Islet precursor cell (in vitro differentiated cells): ENCODE measurements at regions not wholly inside any gene's neighbourhood (a gene's known extent, or its start where the extent isn't known, plus 50 kb on each side); places are given as distances from the start of the nearest gene placed in this dataset.
A peak's percentile ranks its signal among the peaks of the same experiment; 100 is the strongest.
"Not testable (repeated sequence)": the region's sequence is repeated elsewhere in the genome, so short reads cannot be mapped to it uniquely, and the experiment has no call there.

Source experiments
- DNase-seq: peaks from one replicate; pipeline ENCODE4 v3.0.0-alpha.2; 2018

GRCh38 chr2:75432761-75433361 lies 127.9 kb downstream of the EVA1A start:
- DNase-seq = peak; percentile 79

DNA sequence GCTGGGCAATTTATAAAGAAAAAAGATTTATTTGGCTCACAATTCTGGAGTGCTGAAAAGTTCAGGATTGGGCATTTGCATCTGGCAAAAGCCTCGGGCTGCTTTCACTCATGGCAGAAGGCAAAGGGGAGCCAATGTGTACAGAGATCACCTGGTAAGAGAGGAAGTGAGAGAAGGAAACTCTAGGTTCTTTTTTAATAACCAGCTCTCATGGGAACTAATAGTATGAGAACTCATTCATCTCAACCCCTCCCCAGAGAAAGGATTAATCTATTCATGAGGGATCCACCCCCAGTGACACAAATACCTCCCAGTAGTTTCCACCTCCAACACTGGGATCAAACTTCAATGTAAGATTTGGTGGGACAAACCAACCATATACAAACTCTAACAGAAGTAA lies 129.0 kb downstream of the EVA1A start:
- DNase-seq = no peak

- no peak for DNase-seq
Observed at GRCh38 chr2:75431276-75431675, 129.5 kb downstream of the EVA1A start.

DNA sequence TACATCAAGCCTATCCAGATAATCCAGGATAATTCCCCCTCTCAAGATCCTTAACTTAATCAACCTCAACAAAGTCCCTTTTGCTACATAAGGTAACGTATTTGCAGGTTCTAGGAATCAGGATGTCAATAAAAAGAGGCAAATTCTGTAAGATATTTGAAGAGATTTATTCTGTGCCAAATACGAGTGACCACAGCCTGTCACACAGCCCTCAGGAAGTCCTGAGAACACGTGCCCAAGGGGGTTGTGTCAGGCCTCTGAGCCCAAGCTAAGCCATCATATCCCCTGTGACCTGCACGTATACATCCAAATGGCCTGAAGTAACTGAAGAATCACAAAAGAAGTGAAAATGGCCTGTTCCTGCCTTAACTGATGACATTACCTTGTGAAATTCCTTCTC lies 130.3 kb downstream of the EVA1A start:
- not testable (repeated sequence) for DNase-seq

DNA sequence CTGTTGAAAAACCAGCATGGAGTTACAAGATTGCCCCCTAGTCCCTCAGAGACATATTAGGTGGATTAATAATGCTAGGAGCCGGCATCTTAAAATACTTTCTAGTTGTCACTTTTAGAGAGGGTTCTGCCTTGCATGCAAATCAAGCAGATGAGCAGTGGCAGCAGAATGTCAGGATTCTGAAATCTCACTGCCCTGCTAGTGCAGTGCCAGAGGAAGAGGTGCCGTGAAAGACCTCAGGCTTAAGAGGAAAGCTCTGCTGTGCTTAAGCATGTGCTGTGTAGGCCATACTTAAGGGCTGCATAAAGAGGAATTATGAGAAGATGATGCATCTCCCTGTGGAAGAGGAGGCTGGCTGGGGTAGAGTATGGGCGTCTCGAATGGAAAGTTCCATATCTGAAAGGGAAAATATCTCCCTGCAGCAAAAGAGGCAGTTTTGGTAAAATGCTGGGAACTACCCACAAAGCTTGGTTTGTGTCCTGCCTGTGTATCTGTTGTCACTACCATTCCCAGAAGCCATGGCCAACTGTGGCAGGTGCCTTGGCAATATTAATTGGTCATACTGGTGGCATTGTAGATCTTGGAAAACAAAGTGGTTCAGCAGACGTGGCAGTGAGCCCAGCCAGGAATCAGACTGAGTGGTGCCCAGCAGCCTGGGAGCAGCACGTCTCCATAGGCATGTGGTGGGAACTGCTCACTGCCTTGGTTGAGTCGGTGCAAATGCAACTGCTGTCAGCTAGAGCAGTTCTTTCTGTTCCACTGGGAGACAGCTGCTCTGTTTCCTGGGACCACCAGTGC lies 131.9 kb downstream of the EVA1A start:
- no peak for DNase-seq

DNA sequence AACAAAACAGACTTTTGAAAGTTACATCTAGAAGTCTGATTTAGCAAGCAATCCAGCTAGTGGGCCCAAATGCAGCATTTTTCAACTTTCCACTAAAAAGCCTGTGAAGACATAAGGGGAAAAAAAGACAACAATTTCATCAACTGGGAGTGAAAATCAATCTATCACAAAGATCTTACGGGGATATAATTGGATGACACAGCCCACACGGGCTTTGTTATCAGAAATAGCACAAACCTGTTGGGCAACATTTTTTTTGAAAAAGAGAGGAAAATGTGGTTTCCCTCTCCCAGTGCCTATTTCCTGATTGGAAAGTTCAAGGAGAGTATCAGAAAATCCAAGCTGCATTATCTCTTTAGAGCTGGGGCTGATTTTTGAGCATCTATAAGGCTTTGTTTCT lies 132.7 kb downstream of the EVA1A start:
- no peak for DNase-seq

DNA sequence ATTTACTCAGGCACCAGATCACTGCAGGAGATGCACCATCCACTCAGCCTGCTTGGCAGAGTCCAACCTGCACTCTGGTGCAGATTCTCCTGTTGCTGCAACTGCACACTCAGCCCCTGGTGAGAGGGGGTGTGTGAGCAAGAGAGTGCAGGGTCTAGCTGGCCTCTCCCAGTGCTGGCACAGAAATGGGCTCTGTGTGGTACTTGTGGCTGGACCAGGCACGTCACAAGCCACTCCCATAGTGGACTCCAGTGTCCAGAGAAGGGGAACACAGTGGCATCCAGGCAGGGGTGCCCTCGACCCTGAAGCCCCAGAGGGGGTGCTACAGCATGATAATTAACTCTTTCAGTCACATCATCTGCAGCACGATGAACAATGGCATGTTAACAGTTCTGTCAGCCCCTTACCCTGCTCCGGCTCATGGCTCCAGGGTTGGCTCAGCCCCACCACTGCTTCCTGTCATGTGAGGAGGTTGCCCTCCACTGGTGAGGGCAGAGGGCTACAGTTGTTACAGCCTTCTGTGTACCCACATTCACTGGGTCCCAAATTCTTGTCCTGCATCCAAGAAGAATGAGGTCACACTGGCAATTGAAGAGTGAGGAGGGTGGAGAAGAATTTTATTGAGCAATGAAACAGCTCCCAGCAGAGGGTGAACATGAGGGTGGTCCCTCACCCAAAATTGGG lies 135.7 kb downstream of the EVA1A start:
- peak; percentile 70 for DNase-seq

- no peak for DNase-seq
Observed at GRCh38 chr2:75421986-75422385, 138.8 kb downstream of the EVA1A start.

DNA sequence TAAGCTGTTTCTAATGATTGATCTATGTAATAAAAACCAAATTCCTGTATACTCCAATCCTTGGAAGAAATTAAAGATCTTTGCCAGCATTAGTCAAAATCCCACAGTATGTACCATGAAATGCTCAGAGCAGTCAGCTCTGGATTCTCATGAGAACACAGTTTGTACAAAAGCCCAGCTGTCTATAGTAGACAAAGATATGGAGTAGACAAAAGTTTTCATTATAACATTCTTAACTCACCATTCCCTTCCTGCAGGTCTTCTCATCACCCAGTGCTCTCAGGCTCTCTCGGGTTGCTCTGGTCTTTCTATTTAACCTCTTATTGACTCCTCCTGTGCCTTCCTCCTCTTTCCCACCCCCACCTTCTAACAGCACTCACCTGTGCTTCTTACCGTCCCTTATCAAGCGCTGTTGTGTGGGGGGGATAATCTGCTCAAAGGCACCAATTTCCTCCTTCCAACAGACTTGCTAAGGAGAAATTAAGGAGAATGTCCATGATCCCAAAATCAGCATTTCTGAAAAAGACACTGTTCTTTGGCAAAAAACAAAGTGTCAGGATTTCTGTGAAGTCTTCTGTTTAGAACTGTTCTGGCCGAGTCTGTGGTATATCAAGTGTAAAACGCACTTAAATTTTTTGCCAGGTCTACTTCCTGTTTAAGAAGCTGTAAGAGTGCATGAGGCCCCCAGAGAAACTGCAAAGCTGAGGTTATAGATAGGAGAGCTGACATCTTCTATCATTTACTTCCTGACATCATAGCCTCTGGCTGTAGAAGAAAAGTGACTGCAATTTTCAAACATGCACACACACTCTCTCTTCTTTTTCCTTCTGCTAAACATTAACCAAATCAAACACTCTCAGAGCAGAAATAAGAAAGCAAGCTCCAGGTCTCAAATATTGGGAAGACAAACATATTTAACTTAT lies 144.1 kb downstream of the EVA1A start:
- no peak for DNase-seq

GRCh38 chr2:75415731-75416130 lies 145.0 kb downstream of the EVA1A start:
- no peak for DNase-seq

GRCh38 chr2:75415111-75415626 lies 145.6 kb downstream of the EVA1A start:
- DNase-seq = no peak

- no peak for DNase-seq
Observed at GRCh38 chr2:75411574-75411973, 149.2 kb downstream of the EVA1A start.

DNA sequence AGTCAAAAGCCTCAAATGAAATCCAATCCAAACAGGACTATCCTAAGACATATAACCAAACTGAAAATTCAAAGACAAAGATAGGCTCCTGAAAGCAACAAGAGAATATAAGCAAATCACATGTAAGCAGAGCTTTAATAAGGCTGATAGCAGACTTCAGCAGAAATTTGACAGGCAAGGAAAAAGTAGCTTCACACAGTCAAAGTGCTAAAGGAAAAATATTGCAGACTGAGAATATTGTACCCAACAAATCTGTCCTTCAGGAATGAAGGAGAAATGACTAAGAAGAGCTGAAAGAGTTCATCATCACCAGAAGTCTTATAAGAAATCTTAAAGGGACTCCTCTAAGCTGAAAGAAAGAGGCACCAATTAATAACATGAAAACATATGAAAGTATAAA lies 150.0 kb downstream of the EVA1A start:
- no peak for DNase-seq

GRCh38 chr2:75408771-75409170 lies 152.0 kb downstream of the EVA1A start:
- DNase-seq = no peak

- DNase-seq = no peak
Observed at GRCh38 chr2:75407038-75407530, 153.7 kb downstream of the EVA1A start.

DNA sequence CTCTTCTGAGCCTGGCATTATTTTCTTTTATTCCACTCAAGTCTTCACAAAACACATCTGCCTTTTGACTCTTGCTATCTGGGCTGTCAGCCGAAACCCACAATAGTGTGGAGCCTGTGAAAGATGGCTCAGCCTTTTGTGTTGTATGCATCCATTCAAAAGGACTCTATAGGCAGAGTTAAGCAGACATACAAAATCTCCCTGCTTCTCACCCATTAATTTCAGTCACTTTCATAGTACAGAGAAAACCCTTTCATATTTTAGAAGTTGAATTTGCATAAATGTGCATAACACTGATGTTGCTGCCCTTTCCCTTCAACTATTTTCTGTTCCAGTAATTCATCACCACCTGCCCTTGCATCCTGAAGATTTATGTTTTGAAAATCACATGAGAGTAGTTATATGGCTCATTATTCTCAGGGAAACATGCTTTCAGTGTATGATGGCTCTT lies 154.6 kb downstream of the EVA1A start:
- no peak for DNase-seq

DNA sequence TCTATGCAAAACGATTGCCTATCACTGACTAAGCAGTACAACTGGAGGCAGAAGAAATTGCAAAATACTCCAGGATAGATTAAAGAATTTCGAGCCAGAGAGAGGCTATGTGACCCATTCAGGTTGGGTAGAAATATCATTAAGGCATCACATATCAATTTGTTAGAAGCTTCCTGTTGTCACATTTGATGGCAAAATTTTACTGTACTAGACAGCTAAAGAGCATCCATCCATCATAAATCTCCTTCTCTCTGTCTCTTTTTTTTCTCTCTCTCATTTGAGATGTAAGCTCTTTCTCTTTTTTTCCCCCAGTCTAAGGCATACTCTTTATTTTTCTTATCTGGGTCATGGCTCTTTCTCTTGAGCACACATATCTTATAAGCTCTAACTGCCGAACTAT lies 155.7 kb downstream of the EVA1A start:
- no peak for DNase-seq

DNA sequence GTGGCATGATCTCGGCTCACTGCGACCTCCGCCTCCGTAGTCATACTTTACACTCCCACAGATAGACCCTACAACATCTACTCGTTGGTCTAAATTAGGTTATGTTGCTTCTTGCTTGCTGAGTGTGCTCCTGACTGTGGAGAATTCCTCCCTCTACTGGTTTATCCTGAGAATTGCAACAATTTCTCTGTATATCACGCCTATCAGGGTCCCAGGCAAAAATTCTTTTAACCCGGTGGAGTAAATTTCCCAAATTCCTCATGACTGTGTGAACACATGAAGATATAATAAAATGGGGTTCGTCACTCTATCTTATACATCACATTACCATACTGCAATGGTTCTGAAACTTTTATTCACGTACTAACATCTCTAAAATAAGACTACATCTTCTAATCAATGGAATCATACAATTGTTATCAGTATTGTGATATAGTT lies 156.7 kb downstream of the EVA1A start:
- no peak for DNase-seq

GRCh38 chr2:75396314-75396713 lies 164.4 kb downstream of the EVA1A start:
- DNase-seq = no peak

DNA sequence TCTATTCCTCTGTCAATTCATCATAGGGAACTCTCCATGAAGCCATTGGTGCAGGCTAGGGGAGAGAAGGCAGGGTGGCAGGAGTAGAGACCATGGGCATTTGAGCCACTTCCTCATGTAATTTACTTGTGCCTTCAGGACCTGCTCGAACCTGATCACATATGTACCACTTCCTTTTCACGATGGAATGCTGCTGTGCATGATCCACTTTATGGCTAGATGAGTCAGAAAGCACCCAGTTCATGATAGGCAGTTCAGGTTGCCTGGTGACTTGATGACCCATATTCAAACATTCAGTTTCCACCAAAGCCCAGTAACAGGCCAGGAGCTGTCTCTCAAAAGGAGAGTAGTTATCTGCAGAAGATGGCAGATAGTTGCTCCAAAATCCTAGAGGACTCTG lies 166.0 kb downstream of the EVA1A start:
- not testable (repeated sequence) for DNase-seq

DNA sequence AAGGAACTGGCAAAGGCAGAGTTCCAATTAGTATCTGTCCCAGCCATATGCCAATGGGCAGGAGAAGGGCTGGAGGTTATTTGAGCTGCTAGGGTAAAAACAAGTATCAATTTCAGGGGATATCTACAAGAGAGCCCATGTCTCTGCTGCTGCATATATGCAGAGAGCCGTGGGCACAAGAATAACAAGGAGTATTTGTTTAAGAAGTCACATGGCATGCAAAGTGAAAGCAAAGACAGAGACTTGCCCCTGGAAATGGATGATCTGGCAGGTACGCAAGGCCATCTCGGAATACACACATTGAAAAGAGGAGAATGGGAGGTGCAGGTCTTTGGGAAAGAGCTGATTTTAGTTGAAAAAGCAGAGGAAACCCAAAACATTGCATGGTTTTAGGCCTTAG lies 170.6 kb downstream of the EVA1A start:
- DNase-seq = no peak

- no peak for DNase-seq
Observed at GRCh38 chr2:75389271-75389670, 171.5 kb downstream of the EVA1A start.
